Lower leg skin (tissue), 3 donors: ENCODE measurements at regions not wholly inside any gene's neighbourhood (a gene's known extent, or its start where the extent isn't known, plus 50 kb on each side); places are given as distances from the start of the nearest gene placed in this dataset.

Source experiments
- POLR2A ChIP-seq, 2 donors: fragments of 450-650 bp; IDR thresholded peaks; one replicate each; pipeline ENCODE4 v1.6.1; 2016 to 2017; ENCODE audit warnings: antibody characterized with exemption in 2 of 2, mild to moderate bottlenecking in 1 of 2, moderate library complexity in 1 of 2
- TF ChIP-seq, protein P1 (sequence below), 3 donors: fragments of 450-650 bp; IDR thresholded peaks; one replicate each; pipeline ENCODE4 v1.5.1; 2016; ENCODE audit warnings: antibody characterized with exemption in 3 of 3, mild to moderate bottlenecking in 3 of 3, moderate library complexity in 2 of 3

DNA sequence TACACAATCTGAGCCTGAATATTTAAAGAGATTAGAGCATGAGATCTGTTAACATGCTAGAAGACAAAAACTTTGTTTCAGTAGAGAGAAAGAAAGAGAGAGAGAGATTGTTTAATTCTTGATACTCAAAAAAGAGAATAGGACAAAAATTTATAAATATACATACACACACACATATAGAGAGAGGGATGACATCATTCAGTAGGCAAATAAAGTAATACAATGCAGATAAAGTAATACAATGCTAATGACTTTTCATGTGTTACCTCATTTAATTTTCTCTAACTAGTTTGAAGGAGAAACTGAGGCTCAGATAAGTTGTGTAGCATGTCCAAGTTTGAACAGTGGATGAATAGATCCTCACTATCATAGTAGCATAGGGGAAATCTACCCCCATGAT, 286.4 kb downstream of the CMPK2 start:
- no peak for TF ChIP-seq POLR2A (IDR thresholded peaks at IDR 0.05)
- TF ChIP-seq, protein P1, sequence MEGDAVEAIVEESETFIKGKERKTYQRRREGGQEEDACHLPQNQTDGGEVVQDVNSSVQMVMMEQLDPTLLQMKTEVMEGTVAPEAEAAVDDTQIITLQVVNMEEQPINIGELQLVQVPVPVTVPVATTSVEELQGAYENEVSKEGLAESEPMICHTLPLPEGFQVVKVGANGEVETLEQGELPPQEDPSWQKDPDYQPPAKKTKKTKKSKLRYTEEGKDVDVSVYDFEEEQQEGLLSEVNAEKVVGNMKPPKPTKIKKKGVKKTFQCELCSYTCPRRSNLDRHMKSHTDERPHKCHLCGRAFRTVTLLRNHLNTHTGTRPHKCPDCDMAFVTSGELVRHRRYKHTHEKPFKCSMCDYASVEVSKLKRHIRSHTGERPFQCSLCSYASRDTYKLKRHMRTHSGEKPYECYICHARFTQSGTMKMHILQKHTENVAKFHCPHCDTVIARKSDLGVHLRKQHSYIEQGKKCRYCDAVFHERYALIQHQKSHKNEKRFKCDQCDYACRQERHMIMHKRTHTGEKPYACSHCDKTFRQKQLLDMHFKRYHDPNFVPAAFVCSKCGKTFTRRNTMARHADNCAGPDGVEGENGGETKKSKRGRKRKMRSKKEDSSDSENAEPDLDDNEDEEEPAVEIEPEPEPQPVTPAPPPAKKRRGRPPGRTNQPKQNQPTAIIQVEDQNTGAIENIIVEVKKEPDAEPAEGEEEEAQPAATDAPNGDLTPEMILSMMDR (IDR thresholded peaks at IDR 0.05): no peak
